SK-N-DZ (cell line): ENCODE measurements at regions not wholly inside any gene's neighbourhood (a gene's known extent, or its start where the extent isn't known, plus 50 kb on each side); places are given as distances from the start of the nearest gene placed in this dataset.

ENCODE experiments used
- small RNA-seq, 2 experiments: library from RNA; depleted of rRNA; stranded (forward); fragments of <200 nt; gene quantifications; one replicate each; pipeline ENCODE3, GENCODE V24; 2014

Small RNA genes lying in the stretch of these regions (small RNA-seq; reads per million reads assigned to genes)
- 0 reads per million in 2 experiments for gene RNU6-627P
